ENCODE measurements at regions not wholly inside any gene's neighbourhood (a gene's known extent, or its start where the extent isn't known, plus 50 kb on each side); places are given as distances from the start of the nearest gene placed in this dataset.

GRCh38 chr7:55623617-55624016 is 51.3 kb upstream of the VOPP1 start:
- H3K4me3 ChIP-seq (ENCODE audit: low read depth, low read length) = no peak overlapping the region
- no peak for DNase-seq (ENCODE audit: low read depth)
- TF ChIP-seq CTCF (conservative IDR thresholded peaks at IDR 0.05; ENCODE audit: low read depth, low read length) = no peak

GRCh38 chr7:55622241-55622640 is 49.9 kb upstream of the VOPP1 start:
- no peak for TF ChIP-seq CTCF (conservative IDR thresholded peaks at IDR 0.05; ENCODE audit: low read depth, low read length)
- no peak overlapping the region for H3K4me3 ChIP-seq (ENCODE audit: low read depth, low read length)
- DNase-seq (ENCODE audit: low read depth) = no peak
